GM12878 (cell line): ENCODE measurements at regions not wholly inside any gene's neighbourhood (a gene's known extent, or its start where the extent isn't known, plus 50 kb on each side); places are given as distances from the start of the nearest gene placed in this dataset.

Experiments
- ATAC-seq: fragments of 200-7000 bp; cut with Tn5 transposase; 3 replicates; pipeline ENCODE4 v1.9.1; 2020; ENCODE audit warnings: mild to moderate bottlenecking, moderate library complexity
- BruUV-seq: library from RNA; stranded (reverse); fragments of 400-500 nt; replicated peaks from 2 replicates; lab custom pipeline; 2021; lab: Mats Ljungman, UMichigan
- CTCF ChIA-PET: fragments of 300-600 bp; sonication (Branson Sonifier 250); formaldehyde crosslinking; extraction: SDS; loops from one replicate; lab custom pipeline; 2021; ENCODE audit warnings: inconsistent platforms; lab: Yijun Ruan, JAX
- POLR2A ChIA-PET: fragments of 350-600 bp; formaldehyde crosslinking; extraction: SDS; loops from one replicate; lab custom pipeline; 2021; ENCODE audit warnings: inconsistent platforms; lab: Charles Lee
- RAD21 ChIA-PET: fragments of 300-600 bp; sonication (Branson Sonifier 250); formaldehyde crosslinking; loops from one replicate; lab custom pipeline; 2023; ENCODE audit warnings: antibody characterized with exemption; ENCODE audit not compliant: unreplicated experiment; lab: Charles Lee
- SMC1A ChIA-PET: fragments of 300-600 bp; sonication (Branson Sonifier 250); formaldehyde crosslinking; loops from one replicate; lab custom pipeline; 2023; ENCODE audit not compliant: unreplicated experiment, uncharacterized antibody; lab: Charles Lee
- DNase-seq: peaks from one replicate; pipeline ENCODE4 v3.0.0-alpha.2; 2011; ENCODE audit warnings: low read depth, low spot score
- FAIRE-seq: peaks from 3 replicates; lab custom pipeline; 2011; peaks lifted over from hg19 to GRCh38; lab: Jason Lieb, UNC
- H2AFZ ChIP-seq: 2 replicates; pipeline ENCODE4 v1.6.0; 2011; ENCODE audit warnings: low read depth, low read length, control low read depth; ENCODE audit not compliant: control insufficient read depth
- H3K27ac ChIP-seq: 2 replicates; pipeline ENCODE4 v1.5.1; 2011; ENCODE audit warnings: control low read depth; ENCODE audit not compliant: control insufficient read depth, insufficient read depth
- H3K27me3 ChIP-seq, 2 experiments: replicated peaks in 1 of 2; 2 replicates each; pipeline versions ENCODE4 v1.6.0 to v1.6.1; 2011; ENCODE audit warnings: low read length in 1 of 2; ENCODE audit not compliant: control insufficient read depth in 2 of 2, insufficient read depth in 2 of 2
- H3K36me3 ChIP-seq, 2 experiments: 2 replicates each; pipeline ENCODE4 v1.5.1; 2011; ENCODE audit warnings: low read length in 1 of 2; ENCODE audit not compliant: control insufficient read depth in 2 of 2, insufficient read depth in 2 of 2
- H3K4me1 ChIP-seq: 2 replicates; pipeline ENCODE4 v1.6.1; 2011; ENCODE audit warnings: mild to moderate bottlenecking, low read length, moderate library complexity, mixed read lengths; ENCODE audit not compliant: control insufficient read depth, insufficient read depth
- H3K4me2 ChIP-seq: 2 replicates; pipeline ENCODE4 v1.6.0; 2011; ENCODE audit warnings: control low read depth; ENCODE audit not compliant: control insufficient read depth, insufficient read depth
- H3K4me3 ChIP-seq: fragments of 200-600 bp; sonication (generic); 2 replicates; pipeline ENCODE4 v1.5.1; 2016
- H3K79me2 ChIP-seq: 2 replicates; pipeline ENCODE4 v1.6.0; 2011; ENCODE audit warnings: low read length; ENCODE audit not compliant: control insufficient read depth, insufficient read depth
- H3K9ac ChIP-seq: 2 replicates; pipeline ENCODE4 v1.8.0; 2011; ENCODE audit warnings: low read length, control low read depth, mixed read lengths; ENCODE audit not compliant: control insufficient read depth, insufficient read depth
- H3K9me3 ChIP-seq: replicated peaks from 3 replicates; pipeline ENCODE4 v1.5.1; 2011; ENCODE audit warnings: mild to moderate bottlenecking, low read length; ENCODE audit not compliant: control insufficient read depth, insufficient read depth
- H4K20me1 ChIP-seq: 2 replicates; pipeline ENCODE4 v1.6.0; 2011; ENCODE audit not compliant: control insufficient read depth, insufficient read depth
- CBX3 ChIP-seq: fragments of 200-600 bp; sonication (generic); IDR thresholded peaks from 2 replicates; pipeline ENCODE4 v1.6.1; 2016; ENCODE audit warnings: low read depth, borderline replicate concordance
- CHD4 ChIP-seq: fragments of 200-600 bp; sonication (generic); IDR thresholded peaks from 2 replicates; pipeline ENCODE4 v1.6.1; 2016; ENCODE audit warnings: mild to moderate bottlenecking
- HDGF ChIP-seq: fragments of 450-650 bp; IDR thresholded peaks from 2 replicates; pipeline ENCODE4 v1.6.1; 2016; ENCODE audit warnings: antibody characterized with exemption
- SPI1 ChIP-seq: IDR thresholded peaks from 2 replicates; pipeline ENCODE4 v1.6.1; 2011; ENCODE audit warnings: low read depth, mild to moderate bottlenecking, low read length, moderate library complexity, borderline replicate concordance; ENCODE audit not compliant: insufficient read depth
- ZBTB11 ChIP-seq: fragments of 450-650 bp; formaldehyde crosslinking; IDR thresholded peaks from 2 replicates; pipeline ENCODE4 v1.5.0; 2022; ENCODE audit warnings: mild to moderate bottlenecking, missing genetic modification characterization
- WGBS: methylation state at CpG from one replicate; pipeline ENCODE4 v1.1.6; 2016; ENCODE audit warnings: low lambda C conversion rate; ENCODE audit not compliant: insufficient replicate concordance, insufficient coverage; ENCODE audit errors: missing lambda C conversion rate; 5-methylcytosine and 5-hydroxymethylcytosine counted together
- in situ Hi-C: fragments of 300-500 bp; cut with MboI; formaldehyde crosslinking; loops from 9 replicates; pipeline ENCODE4 v1.14.3; 2018; ENCODE audit warnings: mixed read lengths
- intact Hi-C: fragments of 100-400 bp; cut with micrococcal nuclease; formaldehyde crosslinking; loops from one replicate; pipeline ENCODE4 v1.14.2; 2022; ENCODE audit not compliant: unreplicated experiment

- no peaks in the 10 kb centered on the region for H3K4me1 ChIP-seq
- no peaks in the 10 kb centered on the region for H3K36me3 ChIP-seq
- no TSS peak for BruUV-seq
- intact Hi-C loops (no loop called here), in situ Hi-C loops (no loop called here)
- H3K9me3 ChIP-seq = no peaks in the 10 kb centered on the region; the same call in 2 of the 3 replicates
- H3K4me2 ChIP-seq = no peak overlapping the region
- ChIA-PET SMC1A (no interaction called here), POLR2A (no interaction called here), RAD21 (no interaction called here), CTCF (interaction anchor here (0.6 kb wide), 1 partner anchor 43 kb away, joined by 3 read pairs; no protein-coding TSS in a partner anchor)
- DNase-seq = no peak
- WGBS = 88% methylated on average over 8 of the region's 8 CpGs
- no peak for TF ChIP-seq SPI1
- TF ChIP-seq ZBTB11 (CRISPR knock-in tag) = no peak
- TF ChIP-seq CBX3 = no peak
- no peak for FAIRE-seq
- no peak for ATAC-seq
- H4K20me1 ChIP-seq = no peaks in the 10 kb centered on the region
- no peaks in the 10 kb centered on the region for H3K79me2 ChIP-seq
- no peaks in the 10 kb centered on the region for H3K27me3 ChIP-seq
- H3K27ac ChIP-seq = no peak overlapping the region
- H3K4me3 ChIP-seq = no peak overlapping the region
- H2AFZ ChIP-seq = no peak overlapping the region
- H3K9ac ChIP-seq = no peak overlapping the region
Measured at GRCh38 chr22:48135592-48135991, 1373.1 kb downstream of the TBC1D22A start.

- H3K36me3 ChIP-seq = no peaks in the 10 kb centered on the region
- intact Hi-C loops = no loop called here
- no peak for DNase-seq
- TF ChIP-seq HDGF = no peak
- TF ChIP-seq CHD4 = no peak
- TF ChIP-seq, all 136 proteins: peak for 0
- ChIA-PET SMC1A (no interaction called here), CTCF (no interaction called here), POLR2A (no interaction called here), RAD21 (no interaction called here)
- no TSS peak for BruUV-seq
- no peaks in the 10 kb centered on the region for H3K79me2 ChIP-seq
- no peaks in the 10 kb centered on the region for H4K20me1 ChIP-seq
- no peak overlapping the region for H3K27ac ChIP-seq
- ATAC-seq = no peak
- H3K4me1 ChIP-seq = no peaks in the 10 kb centered on the region
- no peak for FAIRE-seq
- in situ Hi-C loops = no loop called here
- no peaks in the 10 kb centered on the region for H3K27me3 ChIP-seq
- no peak overlapping the region for H3K4me2 ChIP-seq
- 24% methylated on average over 3 of the region's 3 CpGs for WGBS
- H3K9ac ChIP-seq = no peak overlapping the region
- H3K9me3 ChIP-seq = no peaks in the 10 kb centered on the region
- H2AFZ ChIP-seq = no peak overlapping the region
- no peak overlapping the region for H3K4me3 ChIP-seq
Measured at GRCh38 chr22:48125416-48125815, 1363.0 kb downstream of the TBC1D22A start.
